ENCODE measurements at regions not wholly inside any gene's neighbourhood (a gene's known extent, or its start where the extent isn't known, plus 50 kb on each side); places are given as distances from the start of the nearest gene placed in this dataset.

- no peaks in the 10 kb centered on the region for H3K9me3 ChIP-seq
- 69 to 71% methylated on average over 3 of the region's 3 CpGs for WGBS, 2 donors
- no peak overlapping the region for H3K4me3 ChIP-seq
- TF ChIP-seq CTCF (IDR thresholded peaks at IDR 0.05), result no peak
- FAIRE-seq (no peak), ATAC-seq (no peak), DNase-seq (no peak)
- no peak overlapping the region for H3K27ac ChIP-seq
- no peaks in the 10 kb centered on the region for H3K4me1 ChIP-seq
- no peaks in the 10 kb centered on the region for H3K27me3 ChIP-seq
- intact Hi-C loops (cut with DNase I), result no loop called here
- H3K36me3 ChIP-seq, result no peaks in the 10 kb centered on the region
Measured at GRCh38 chr2:204134421-204134820, 197.9 kb downstream of the ICOS start.

- H3K4me3 ChIP-seq, result no peak overlapping the region
- no peaks in the 10 kb centered on the region for H3K4me1 ChIP-seq
- no peak for TF ChIP-seq CTCF (IDR thresholded peaks at IDR 0.05)
- no peak overlapping the region for H3K27ac ChIP-seq
- WGBS, 2 donors, result 91 to 92% methylated on average over 2 of the region's 2 CpGs
- intact Hi-C loops (cut with DNase I), result no loop called here
- no peaks in the 10 kb centered on the region for H3K36me3 ChIP-seq
- DNase-seq (no peak), FAIRE-seq (no peak), ATAC-seq (no peak)
- no peaks in the 10 kb centered on the region for H3K9me3 ChIP-seq
- no peaks in the 10 kb centered on the region for H3K27me3 ChIP-seq
Measured at GRCh38 chr2:204135752-204136151, 199.2 kb downstream of the ICOS start.

GRCh38 chr2:204138206-204138605 is 201.6 kb downstream of the ICOS start:
- FAIRE-seq (no peak), ATAC-seq (no peak), DNase-seq (no peak)
- Histone ChIP-seq H3K4me3 (no peak overlapping the region), H3K27ac (no peak overlapping the region), H3K4me1 (no peaks in the 10 kb centered on the region), H3K27me3 (no peaks in the 10 kb centered on the region), H3K9me3 (no peaks in the 10 kb centered on the region), H3K36me3 (no peaks in the 10 kb centered on the region)
- intact Hi-C loops (cut with DNase I), result no loop called here
- TF ChIP-seq CTCF (IDR thresholded peaks at IDR 0.05), result no peak
- 70 to 71% methylated on average over 2 of the region's 2 CpGs for WGBS, 2 donors

GRCh38 chr2:204140246-204140645 is 203.7 kb downstream of the ICOS start:
- no peak for TF ChIP-seq CTCF (IDR thresholded peaks at IDR 0.05)
- no peaks in the 10 kb centered on the region for H3K27me3 ChIP-seq
- intact Hi-C loops (cut with DNase I), result no loop called here
- no peak overlapping the region for H3K27ac ChIP-seq
- DNase-seq (no peak), FAIRE-seq (no peak), ATAC-seq (no peak)
- no peaks in the 10 kb centered on the region for H3K9me3 ChIP-seq
- H3K36me3 ChIP-seq, result no peaks in the 10 kb centered on the region
- H3K4me3 ChIP-seq, result no peak overlapping the region
- H3K4me1 ChIP-seq, result no peaks in the 10 kb centered on the region
- WGBS, 2 donors, result 60 to 64% methylated on average over 3 of the region's 3 CpGs

GRCh38 chr2:204143216-204144014 is 206.9 kb downstream of the ICOS start:
- no peak for TF ChIP-seq CTCF (IDR thresholded peaks at IDR 0.05)
- WGBS, 2 donors, result 53 to 57% methylated on average over 14 of the region's 14 CpGs
- Histone ChIP-seq H3K36me3 (no peaks in the 10 kb centered on the region), H3K4me1 (no peaks in the 10 kb centered on the region), H3K27ac (no peak overlapping the region), H3K4me3 (no peak overlapping the region), H3K27me3 (no peaks in the 10 kb centered on the region), H3K9me3 (no peaks in the 10 kb centered on the region)
- no peak for DNase-seq
- no peak for FAIRE-seq
- no peak for ATAC-seq
- intact Hi-C loops (cut with DNase I), result no loop called here

Data from pancreas (tissue), 10 donors.